ENCODE measurements at regions not wholly inside any gene's neighbourhood (a gene's known extent, or its start where the extent isn't known, plus 50 kb on each side); places are given as distances from the start of the nearest gene placed in this dataset.

GRCh38 chr18:34370704-34371395 is 146.1 kb upstream of the NOL4 start:
- Histone ChIP-seq H3K36me3 (no peaks in the 10 kb centered on the region), H3K27ac (replicated peaks in 1 of 4) (no peak overlapping the region), H3K9me3 (no peaks in the 10 kb centered on the region), H3K4me1 (no peaks in the 10 kb centered on the region), H3K27me3 (no peaks in the 10 kb centered on the region), H3K4me3 (no peak overlapping the region)
- no peak for DNase-seq (ENCODE audit: extremely low spot score)
- WGBS, result 73% methylated on average over 3 of the region's 3 CpGs
- TF ChIP-seq POLR2AphosphoS5 (IDR thresholded peaks at IDR 0.05) (no peak), POLR2A (IDR thresholded peaks at IDR 0.05; ENCODE audit: low read depth) (no peak), CTCF (IDR thresholded peaks at IDR 0.05) (no peak), EP300 (IDR thresholded peaks at IDR 0.05) (no peak)
- intact Hi-C loops (cut with DNase I), result no loop called here

- no peak overlapping the region for H3K4me3 ChIP-seq
- no peaks in the 10 kb centered on the region for H3K9me3 ChIP-seq
- no peak overlapping the region for H3K27ac ChIP-seq (replicated peaks in 1 of 4)
- no peak for TF ChIP-seq POLR2AphosphoS5 (IDR thresholded peaks at IDR 0.05)
- WGBS, result 74% methylated on average over 1 of the region's 1 CpG
- intact Hi-C loops (cut with DNase I), result no loop called here
- no peaks in the 10 kb centered on the region for H3K4me1 ChIP-seq
- DNase-seq (ENCODE audit: extremely low spot score), result no peak
- no peaks in the 10 kb centered on the region for H3K27me3 ChIP-seq
- no peaks in the 10 kb centered on the region for H3K36me3 ChIP-seq
Measured at GRCh38 chr18:34380326-34380725, 155.6 kb upstream of the NOL4 start.

GRCh38 chr18:34385311-34385710 is 160.6 kb upstream of the NOL4 start:
- TF ChIP-seq POLR2AphosphoS5 (IDR thresholded peaks at IDR 0.05) (no peak), EP300 (IDR thresholded peaks at IDR 0.05) (no peak), CTCF (IDR thresholded peaks at IDR 0.05) (no peak), POLR2A (IDR thresholded peaks at IDR 0.05; ENCODE audit: low read depth) (no peak)
- Histone ChIP-seq H3K27ac (replicated peaks in 1 of 4) (no peak overlapping the region), H3K36me3 (no peaks in the 10 kb centered on the region), H3K4me3 (no peak overlapping the region), H3K4me1 (no peaks in the 10 kb centered on the region), H3K27me3 (no peaks in the 10 kb centered on the region), H3K9me3 (no peaks in the 10 kb centered on the region)
- intact Hi-C loops (cut with DNase I), result no loop called here
- no peak for DNase-seq (ENCODE audit: extremely low spot score)

- intact Hi-C loops (cut with DNase I), result no loop called here
- Histone ChIP-seq H3K36me3 (no peaks in the 10 kb centered on the region), H3K27me3 (no peaks in the 10 kb centered on the region), H3K27ac (replicated peaks in 1 of 4) (no peak overlapping the region), H3K9me3 (no peaks in the 10 kb centered on the region), H3K4me3 (no peak overlapping the region), H3K4me1 (no peaks in the 10 kb centered on the region)
- TF ChIP-seq EP300 (IDR thresholded peaks at IDR 0.05) (no peak), POLR2AphosphoS5 (IDR thresholded peaks at IDR 0.05) (no peak), CTCF (IDR thresholded peaks at IDR 0.05) (no peak), POLR2A (IDR thresholded peaks at IDR 0.05; ENCODE audit: low read depth) (no peak)
- no peak for DNase-seq (ENCODE audit: extremely low spot score)
- WGBS, result 93% methylated on average over 6 of the region's 6 CpGs
Measured at GRCh38 chr18:34386803-34387202, 162.1 kb upstream of the NOL4 start.

- H3K4me1 ChIP-seq, result no peaks in the 10 kb centered on the region
- no peaks in the 10 kb centered on the region for H3K9me3 ChIP-seq
- DNase-seq (ENCODE audit: extremely low spot score), result no peak
- H3K4me3 ChIP-seq, result no peak overlapping the region
- TF ChIP-seq CTCF (IDR thresholded peaks at IDR 0.05), result no peak
- TF ChIP-seq EP300 (IDR thresholded peaks at IDR 0.05), result no peak
- TF ChIP-seq POLR2A (IDR thresholded peaks at IDR 0.05; ENCODE audit: low read depth), result no peak
- no peak for TF ChIP-seq POLR2AphosphoS5 (IDR thresholded peaks at IDR 0.05)
- 67% methylated on average over 2 of the region's 2 CpGs for WGBS
- no peaks in the 10 kb centered on the region for H3K36me3 ChIP-seq
- no peak overlapping the region for H3K27ac ChIP-seq (replicated peaks in 1 of 4)
- intact Hi-C loops (cut with DNase I), result no loop called here
- H3K27me3 ChIP-seq, result no peaks in the 10 kb centered on the region
Measured at GRCh38 chr18:34397286-34397896, 172.7 kb upstream of the NOL4 start.

Data from esophagus muscularis mucosa (tissue), 4 donors.